ENCODE measurements at regions not wholly inside any gene's neighbourhood (a gene's known extent, or its start where the extent isn't known, plus 50 kb on each side); places are given as distances from the start of the nearest gene placed in this dataset.

- peaks cover 0 to 5% (median 0%) of the 10 kb centered on the region in 3 donors for H3K9me3 ChIP-seq (ENCODE audit: control extremely low read depth in 1 of 3, control insufficient read depth in 2 of 3, insufficient read depth in 1 of 3, low read length in 2 of 3)
- H3K36me3 ChIP-seq (replicated peaks in 1 of 2; ENCODE audit: control extremely low read depth in 1 of 2, control insufficient read depth in 1 of 2, extremely low read depth in 1 of 2, insufficient read depth in 2 of 2, low read length in 1 of 2): no peaks in the 10 kb centered on the region
- no peak overlapping the region for H2AFZ ChIP-seq (ENCODE audit: insufficient read depth, low read depth, low read length, poor library complexity, severe bottlenecking)
- ChIA-PET POLR2A (no interaction called here), CTCF (no interaction called here)
- H3K4me3 Mint-ChIP-seq: no peak overlapping the region
- H3K9me3 Mint-ChIP-seq (ENCODE audit: insufficient read depth): peaks cover 5% of the 10 kb centered on the region
- no peaks in the 10 kb centered on the region for H4K20me1 ChIP-seq (ENCODE audit: control insufficient read depth, insufficient read depth, low read length, poor library complexity, severe bottlenecking)
- H3K4me3 ChIP-seq (ENCODE audit: control extremely low read depth in 1 of 5, extremely low read depth in 1 of 5, insufficient read depth in 1 of 5, low read depth in 2 of 5, low read length in 4 of 5): no peak overlapping the region
- no peaks in the 10 kb centered on the region for H3K27me3 ChIP-seq (replicated peaks in 1 of 4; ENCODE audit: control extremely low read depth in 1 of 4, control insufficient read depth in 3 of 4, insufficient read depth in 4 of 4, low read length in 3 of 4)
- no peak for DNase-seq
- H3K27me3 Mint-ChIP-seq: no peaks in the 10 kb centered on the region
- no peaks in the 10 kb centered on the region for H3K4me1 Mint-ChIP-seq
- no peak overlapping the region for H3K27ac Mint-ChIP-seq
- TF ChIP-seq EZH2 (IDR thresholded peaks at IDR 0.05; ENCODE audit: borderline replicate concordance, insufficient read depth, low read depth, low read length, poor library complexity, severe bottlenecking) (no peak), CTCF (IDR thresholded peaks at IDR 0.05) (no peak)
- no peak for ATAC-seq (ENCODE audit: low read depth)
- H3K4me2 ChIP-seq (replicated peaks; ENCODE audit: low read depth, low read length, poor library complexity, severe bottlenecking): no peak overlapping the region
- H3K27ac ChIP-seq (ENCODE audit: low read length in 2 of 2): no peak overlapping the region
- intact Hi-C loops (cut with micrococcal nuclease): no loop called here
- H3K9ac ChIP-seq (ENCODE audit: low read length): no peak overlapping the region
- no peaks in the 10 kb centered on the region for H3K4me1 ChIP-seq (ENCODE audit: control insufficient read depth in 2 of 2, insufficient read depth in 2 of 2, low read length in 2 of 2)
- no peaks in the 10 kb centered on the region for H3K79me2 ChIP-seq (ENCODE audit: control insufficient read depth, insufficient read depth, low read length)
- 74% methylated on average over 3 of the region's 6 CpGs for WGBS (ENCODE audit: insufficient coverage)
Observed at GRCh38 chr20:55255016-55255415, 750.3 kb downstream of the CBLN4 start.

- Histone ChIP-seq H3K9me3 (ENCODE audit: control extremely low read depth in 1 of 3, control insufficient read depth in 2 of 3, insufficient read depth in 1 of 3, low read length in 2 of 3) (peaks cover 0 to 5% (median 0%) of the 10 kb centered on the region in 3 donors), H2AFZ (ENCODE audit: insufficient read depth, low read depth, low read length, poor library complexity, severe bottlenecking) (no peak overlapping the region), H3K4me1 (ENCODE audit: control insufficient read depth in 2 of 2, insufficient read depth in 2 of 2, low read length in 2 of 2) (no peaks in the 10 kb centered on the region), H4K20me1 (ENCODE audit: control insufficient read depth, insufficient read depth, low read length, poor library complexity, severe bottlenecking) (no peaks in the 10 kb centered on the region), H3K27me3 (replicated peaks in 1 of 4; ENCODE audit: control extremely low read depth in 1 of 4, control insufficient read depth in 3 of 4, insufficient read depth in 4 of 4, low read length in 3 of 4) (no peaks in the 10 kb centered on the region), H3K4me2 (replicated peaks; ENCODE audit: low read depth, low read length, poor library complexity, severe bottlenecking) (no peak overlapping the region), H3K9ac (ENCODE audit: low read length) (no peak overlapping the region), H3K27ac (ENCODE audit: low read length in 2 of 2) (no peak overlapping the region), H3K4me3 (ENCODE audit: control extremely low read depth in 1 of 5, extremely low read depth in 1 of 5, insufficient read depth in 1 of 5, low read depth in 2 of 5, low read length in 4 of 5) (no peak overlapping the region), H3K36me3 (replicated peaks in 1 of 2; ENCODE audit: control extremely low read depth in 1 of 2, control insufficient read depth in 1 of 2, extremely low read depth in 1 of 2, insufficient read depth in 2 of 2, low read length in 1 of 2) (no peaks in the 10 kb centered on the region), H3K79me2 (ENCODE audit: control insufficient read depth, insufficient read depth, low read length) (no peaks in the 10 kb centered on the region)
- Mint-ChIP-seq H3K4me1 (no peaks in the 10 kb centered on the region), H3K27me3 (no peaks in the 10 kb centered on the region), H3K9me3 (ENCODE audit: insufficient read depth) (peaks cover 5% of the 10 kb centered on the region), H3K4me3 (no peak overlapping the region), H3K27ac (no peak overlapping the region)
- no CpG with 5 or more reads among the region's 1 CpG for WGBS (ENCODE audit: insufficient coverage)
- intact Hi-C loops (cut with micrococcal nuclease): no loop called here
- ATAC-seq (ENCODE audit: low read depth) (no peak), DNase-seq (no peak)
- CTCF ChIA-PET: no interaction called here
- POLR2A ChIA-PET: no interaction called here
- TF ChIP-seq EZH2 (IDR thresholded peaks at IDR 0.05; ENCODE audit: borderline replicate concordance, insufficient read depth, low read depth, low read length, poor library complexity, severe bottlenecking): no peak
- TF ChIP-seq CTCF (IDR thresholded peaks at IDR 0.05): no peak
Observed at GRCh38 chr20:55253781-55254180, 751.5 kb downstream of the CBLN4 start.
